Caki2 (cell line): ENCODE measurements at regions not wholly inside any gene's neighbourhood (a gene's known extent, or its start where the extent isn't known, plus 50 kb on each side); places are given as distances from the start of the nearest gene placed in this dataset.

ENCODE experiments used
- DNase-seq: peaks from one replicate; pipeline ENCODE4 v3.0.0-alpha.2; 2015; ENCODE audit warnings: low read depth
- in situ Hi-C: cut with HindIII; loops from 2 replicates; pipeline ENCODE4 v1.10.0; 2016; ENCODE audit warnings: low sequenced_read_pairs, low pct_unique_long_range_greater_than_20kb, mixed read lengths

GRCh38 chr10:118537623-118538022 lies 57.8 kb downstream of the PRLHR start:
- DNase-seq: no peak
- in situ Hi-C loops: no loop called here

DNA sequence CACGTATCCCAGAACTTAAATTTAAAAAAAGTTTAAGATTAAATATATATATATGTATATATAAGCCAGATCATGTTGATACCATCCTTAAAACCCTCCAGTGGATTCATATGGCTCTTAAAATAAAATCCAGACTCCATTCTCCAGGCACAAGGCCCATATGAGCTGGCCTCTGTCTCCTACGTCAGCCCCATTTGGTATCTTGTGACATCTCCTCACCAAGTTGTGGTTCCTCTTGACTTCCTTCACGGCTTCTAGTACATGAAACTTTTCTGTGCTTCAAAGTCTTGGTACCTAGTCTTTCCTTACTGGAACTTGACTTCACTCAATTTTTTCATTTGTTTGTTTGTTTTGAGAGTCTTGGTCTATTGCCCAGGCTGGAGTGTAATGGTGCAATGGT lies 61.3 kb downstream of the PRLHR start:
- no peak for DNase-seq
- in situ Hi-C loops: no loop called here

- in situ Hi-C loops: no loop called here
- DNase-seq: no peak
These were observed 64.2 kb downstream of the PRLHR start for GRCh38 chr10:118531105-118531852.

GRCh38 chr10:118528426-118528825 lies 67.0 kb downstream of the PRLHR start:
- in situ Hi-C loops: no loop called here
- no peak for DNase-seq

- in situ Hi-C loops: no loop called here
- DNase-seq: no peak
These were observed 71.7 kb downstream of the PRLHR start for GRCh38 chr10:118523775-118524174.

DNA sequence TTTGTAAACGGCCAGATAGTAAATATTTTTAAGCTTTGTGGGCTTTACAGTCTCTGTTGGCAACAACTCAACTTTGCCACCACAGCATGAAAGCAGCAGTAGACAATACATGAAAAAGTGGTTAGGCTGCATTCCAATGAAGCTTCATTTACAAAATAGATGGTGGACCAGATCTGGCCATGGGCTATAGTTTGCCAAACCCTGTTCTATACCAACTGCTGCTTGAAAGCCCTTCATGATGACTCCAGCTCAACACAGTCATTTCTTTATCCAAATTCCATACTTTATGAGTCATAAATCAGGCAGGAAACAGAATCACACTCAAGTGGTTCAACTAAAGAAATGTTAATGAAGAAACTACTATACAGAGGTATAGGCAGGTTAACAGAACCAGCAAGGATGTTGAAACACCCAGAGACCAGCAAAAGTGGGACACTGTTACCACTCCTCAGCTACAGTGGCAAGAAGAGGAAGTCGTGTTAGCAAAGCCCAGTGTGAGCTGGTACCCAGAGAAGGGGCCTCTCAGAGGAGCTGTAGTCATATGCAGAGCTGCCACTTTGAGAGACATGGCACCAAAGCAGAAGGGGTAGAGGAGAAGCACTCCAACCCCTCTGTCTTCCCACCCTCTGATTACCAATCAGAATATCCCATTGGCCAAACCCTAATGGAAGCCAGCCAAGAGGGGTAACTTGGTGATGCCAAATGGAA lies 72.5 kb downstream of the PRLHR start:
- DNase-seq: no peak
- in situ Hi-C loops: no loop called here

- DNase-seq: no peak
- in situ Hi-C loops: no loop called here
These were observed 73.9 kb downstream of the PRLHR start for GRCh38 chr10:118521415-118522117.

GRCh38 chr10:118520116-118520742 lies 75.2 kb downstream of the PRLHR start:
- in situ Hi-C loops: no loop called here
- DNase-seq: no peak

DNA sequence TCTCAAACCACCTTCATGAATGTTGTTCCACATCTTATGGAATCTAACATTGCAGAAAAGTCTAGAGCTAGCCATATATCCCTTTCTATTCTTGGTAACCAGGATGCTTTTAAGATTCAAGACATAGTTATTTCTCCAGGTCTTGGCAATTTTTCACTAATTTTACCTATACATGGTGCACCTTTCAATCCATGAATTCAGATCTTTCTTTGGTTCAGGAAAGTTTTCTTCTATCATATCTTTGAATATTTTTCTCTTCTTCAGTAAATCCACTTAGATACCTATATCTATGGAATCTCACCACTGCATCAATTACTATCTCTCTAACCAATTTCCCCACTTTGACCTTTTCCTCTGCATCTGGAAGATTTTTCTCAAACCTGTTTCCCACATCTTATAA lies 77.4 kb downstream of the PRLHR start:
- no peak for DNase-seq
- in situ Hi-C loops: no loop called here

DNA sequence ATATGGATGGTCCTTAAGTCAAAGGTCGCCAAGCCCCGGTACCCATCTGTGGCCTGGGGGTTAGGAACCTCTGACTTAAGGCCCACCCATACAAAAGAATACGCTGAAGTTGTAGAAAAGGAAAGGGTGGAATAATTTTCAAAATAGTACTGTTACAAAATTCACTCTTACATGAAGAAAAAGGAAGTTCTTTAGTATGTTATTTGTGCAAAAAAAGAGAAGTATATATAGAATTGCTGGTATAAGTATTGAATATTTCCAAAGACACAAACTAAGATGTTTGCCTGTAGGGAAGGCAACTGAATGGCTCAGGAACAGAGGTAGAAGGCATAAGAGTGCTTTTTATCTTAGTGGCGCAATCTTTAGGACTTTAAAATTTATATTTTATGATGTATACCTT lies 78.7 kb downstream of the PRLHR start:
- DNase-seq: no peak
- in situ Hi-C loops: no loop called here

GRCh38 chr10:118513174-118513573 lies 82.3 kb downstream of the PRLHR start:
- no peak for DNase-seq
- in situ Hi-C loops: no loop called here

DNA sequence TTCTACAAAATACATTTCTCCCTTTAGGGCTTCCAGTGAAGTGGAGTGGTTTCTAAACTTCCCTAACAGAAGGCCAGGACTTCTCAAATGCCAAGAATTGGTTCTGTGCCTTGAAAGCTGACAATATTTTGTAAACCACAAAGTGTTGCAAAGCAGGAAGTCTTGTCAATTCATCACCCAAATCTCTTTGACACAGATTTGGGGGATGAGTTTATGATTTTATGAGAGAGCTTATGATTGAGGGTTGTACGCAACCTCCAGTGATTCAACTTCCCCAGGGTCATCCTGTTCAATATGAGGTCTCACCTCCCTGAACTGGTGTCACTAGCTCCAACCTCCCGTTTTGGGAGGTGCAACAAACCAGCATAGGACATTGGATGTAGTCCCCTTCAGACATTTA lies 83.7 kb downstream of the PRLHR start:
- DNase-seq: no peak
- in situ Hi-C loops: no loop called here

DNA sequence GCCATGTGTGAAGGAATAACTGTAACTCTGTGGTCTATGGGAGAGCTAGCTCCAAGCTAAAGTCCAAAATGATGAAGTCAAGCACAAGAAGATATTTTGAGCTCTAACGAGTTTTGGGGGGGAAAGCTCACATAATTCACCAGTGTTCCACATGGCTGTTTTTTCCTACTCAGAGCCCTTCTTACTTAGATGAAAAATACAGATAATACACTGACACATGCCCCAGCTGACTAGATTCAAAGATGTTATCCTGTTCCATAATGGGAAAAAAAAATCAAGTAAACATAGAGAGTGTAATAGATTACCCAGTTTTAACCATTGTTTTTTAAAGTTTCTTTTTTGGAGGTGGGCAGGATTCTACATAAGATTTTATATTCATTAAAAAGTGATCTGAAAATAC lies 86.6 kb downstream of the PRLHR start:
- no peak for DNase-seq
- in situ Hi-C loops: no loop called here

DNA sequence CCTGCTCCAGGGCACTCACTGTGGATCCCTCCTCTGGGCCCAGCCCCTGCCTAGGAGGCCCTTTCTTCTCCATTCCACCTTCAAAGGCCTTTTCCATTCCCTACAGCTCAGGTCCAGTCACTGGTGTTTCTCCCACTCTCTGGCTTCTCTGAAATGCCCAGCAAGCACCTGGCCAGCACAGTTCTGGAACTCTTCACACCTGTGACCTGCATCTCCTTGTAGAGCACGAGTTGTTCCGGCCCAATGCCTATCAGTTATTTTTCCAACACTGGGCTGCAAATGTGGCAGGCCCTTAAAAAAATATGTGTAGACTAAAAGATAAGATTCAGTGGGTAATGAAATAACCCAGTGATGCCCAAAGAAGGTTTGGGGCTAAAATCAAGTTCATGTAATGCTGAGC lies 87.1 kb downstream of the PRLHR start:
- DNase-seq: no peak
- in situ Hi-C loops: no loop called here

- in situ Hi-C loops: no loop called here
- no peak for DNase-seq
These were observed 88.5 kb downstream of the PRLHR start for GRCh38 chr10:118506671-118507590.

DNA sequence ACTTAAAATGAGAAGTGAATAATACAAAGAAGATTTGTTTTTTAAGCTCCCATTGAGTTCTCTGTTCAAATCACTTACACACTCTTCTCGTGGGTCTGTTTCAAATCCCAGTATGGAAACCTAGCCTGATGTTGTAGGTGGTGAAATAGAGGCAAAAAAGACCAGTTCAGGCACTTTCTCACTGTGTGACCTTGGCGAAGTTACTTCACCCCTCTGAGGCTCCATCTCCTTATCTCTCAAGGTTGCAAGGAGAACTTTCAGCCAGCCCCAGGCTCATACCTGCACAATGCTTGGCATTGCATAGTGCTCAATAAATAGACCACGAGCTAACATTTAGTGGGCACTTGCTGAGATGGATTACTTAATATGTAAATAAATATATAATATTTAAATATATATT lies 90.1 kb downstream of the PRLHR start:
- in situ Hi-C loops: no loop called here
- no peak for DNase-seq

DNA sequence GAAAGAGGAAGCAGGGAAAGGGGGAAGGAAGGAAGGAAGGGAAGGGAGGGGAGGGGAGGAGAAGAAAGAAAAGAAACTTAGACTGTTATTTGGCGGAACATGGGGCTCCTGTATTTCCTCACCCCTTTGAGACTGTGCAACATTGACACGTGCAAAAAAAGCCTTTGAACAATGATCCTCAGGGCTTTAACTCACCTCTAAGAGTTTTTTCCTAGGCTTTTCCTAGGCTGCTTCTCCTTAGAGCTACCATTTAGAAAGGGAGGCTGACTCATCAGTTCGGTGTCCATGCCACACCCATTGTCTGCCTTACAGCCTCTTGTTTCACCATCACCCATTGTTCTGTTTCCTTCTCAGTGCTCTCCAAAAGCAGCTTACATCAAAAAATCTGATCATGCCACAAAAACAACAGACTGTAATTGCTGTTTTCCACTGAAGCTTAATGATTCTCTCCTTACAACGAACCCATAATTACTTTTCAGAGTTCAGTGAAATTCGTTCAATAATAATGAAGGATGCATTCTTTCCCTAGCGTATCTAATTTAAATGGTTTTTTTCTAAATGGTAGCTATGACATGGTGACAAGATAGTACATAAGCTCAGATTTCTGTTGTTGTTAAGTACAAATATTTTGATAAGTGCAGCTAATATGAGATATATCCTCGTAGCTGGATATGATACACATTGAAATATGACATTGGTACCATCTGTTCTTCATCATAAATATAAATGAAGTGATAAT lies 90.8 kb downstream of the PRLHR start:
- in situ Hi-C loops: no loop called here
- DNase-seq: peak; percentile 47
